ENCODE measurements at regions not wholly inside any gene's neighbourhood (a gene's known extent, or its start where the extent isn't known, plus 50 kb on each side); places are given as distances from the start of the nearest gene placed in this dataset.
"Not testable (repeated sequence)": the region's sequence is repeated elsewhere in the genome, so short reads cannot be mapped to it uniquely, and the experiment has no call there.

DNA sequence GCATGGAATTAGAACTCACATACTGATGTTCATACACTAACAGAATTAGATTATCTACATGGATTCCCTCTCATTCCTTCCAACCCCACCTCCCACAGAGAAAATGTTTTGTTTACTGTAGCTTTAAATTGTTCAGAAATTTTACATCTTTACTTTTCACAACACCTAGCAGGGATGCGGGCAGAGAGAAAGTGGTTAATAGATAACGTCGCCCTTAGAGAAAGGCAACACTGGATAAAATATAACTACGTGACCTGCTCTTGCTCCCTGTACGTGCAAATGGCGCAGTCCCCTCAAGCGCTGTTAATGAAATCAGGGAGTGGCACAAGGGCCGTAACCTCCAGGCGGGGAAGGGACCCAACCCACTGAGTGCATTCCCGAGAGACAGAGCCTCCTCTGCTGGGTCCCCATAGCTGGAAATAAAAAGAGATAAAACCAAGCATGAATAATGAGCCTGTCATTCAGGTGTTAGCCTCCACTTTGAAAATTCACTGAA is 125.3 kb upstream of the DAPK1 start:
- in situ Hi-C loops (cut with HindIII; ENCODE audit: low sequenced_read_pairs): no loop called here
- TF ChIP-seq, protein P1, sequence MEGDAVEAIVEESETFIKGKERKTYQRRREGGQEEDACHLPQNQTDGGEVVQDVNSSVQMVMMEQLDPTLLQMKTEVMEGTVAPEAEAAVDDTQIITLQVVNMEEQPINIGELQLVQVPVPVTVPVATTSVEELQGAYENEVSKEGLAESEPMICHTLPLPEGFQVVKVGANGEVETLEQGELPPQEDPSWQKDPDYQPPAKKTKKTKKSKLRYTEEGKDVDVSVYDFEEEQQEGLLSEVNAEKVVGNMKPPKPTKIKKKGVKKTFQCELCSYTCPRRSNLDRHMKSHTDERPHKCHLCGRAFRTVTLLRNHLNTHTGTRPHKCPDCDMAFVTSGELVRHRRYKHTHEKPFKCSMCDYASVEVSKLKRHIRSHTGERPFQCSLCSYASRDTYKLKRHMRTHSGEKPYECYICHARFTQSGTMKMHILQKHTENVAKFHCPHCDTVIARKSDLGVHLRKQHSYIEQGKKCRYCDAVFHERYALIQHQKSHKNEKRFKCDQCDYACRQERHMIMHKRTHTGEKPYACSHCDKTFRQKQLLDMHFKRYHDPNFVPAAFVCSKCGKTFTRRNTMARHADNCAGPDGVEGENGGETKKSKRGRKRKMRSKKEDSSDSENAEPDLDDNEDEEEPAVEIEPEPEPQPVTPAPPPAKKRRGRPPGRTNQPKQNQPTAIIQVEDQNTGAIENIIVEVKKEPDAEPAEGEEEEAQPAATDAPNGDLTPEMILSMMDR (IDR thresholded peaks at IDR 0.05; ENCODE audit: low read depth, low read length, missing control alignments): no peak
- no peak overlapping the region for H3K4me3 ChIP-seq (ENCODE audit: low read depth, low read length)
- DNase-seq (ENCODE audit: low read depth): no peak

GRCh38 chr9:87374023-87374919 is 123.4 kb upstream of the DAPK1 start:
- H3K4me3 ChIP-seq (ENCODE audit: low read depth, low read length); DNase-seq (ENCODE audit: low read depth); in situ Hi-C loops (cut with HindIII; ENCODE audit: low sequenced_read_pairs): not testable (repeated sequence)

DNA sequence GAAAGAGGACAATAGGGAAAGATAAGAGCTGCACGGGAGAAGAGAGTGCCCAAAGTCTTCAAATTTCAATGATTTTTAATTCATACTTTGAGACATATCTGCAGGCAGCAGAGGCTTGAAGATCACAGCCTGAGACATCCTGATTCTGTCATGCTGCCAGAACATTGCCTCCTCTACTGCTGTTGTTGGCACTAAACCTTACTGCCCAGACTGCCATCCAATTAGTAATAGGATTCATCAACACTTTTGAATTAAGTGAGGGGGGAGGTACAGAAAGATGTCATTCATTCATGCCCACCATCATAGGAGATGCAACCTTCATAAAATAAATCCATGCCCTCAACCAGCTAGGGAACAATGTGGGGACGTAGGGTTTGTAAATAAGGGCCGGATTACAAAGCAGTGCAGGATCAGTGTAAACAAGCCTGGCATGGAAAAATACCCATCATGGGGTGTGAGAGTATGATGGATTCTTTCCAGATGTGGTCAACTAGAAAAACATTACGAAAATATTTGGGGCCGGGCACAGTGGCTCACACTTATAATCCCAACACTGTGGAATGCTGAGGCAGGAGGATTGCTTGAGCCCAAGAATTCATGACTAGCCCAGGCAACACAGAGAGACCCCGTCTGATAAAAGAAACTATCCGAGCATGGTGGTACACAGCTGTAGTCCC is 122.1 kb upstream of the DAPK1 start:
- in situ Hi-C loops (cut with HindIII; ENCODE audit: low sequenced_read_pairs): no loop called here
- no peak overlapping the region for H3K4me3 ChIP-seq (ENCODE audit: low read depth, low read length)
- DNase-seq (ENCODE audit: low read depth): no peak
- TF ChIP-seq, protein P1 (IDR thresholded peaks at IDR 0.05; ENCODE audit: low read depth, low read length, missing control alignments): no peak

DNA sequence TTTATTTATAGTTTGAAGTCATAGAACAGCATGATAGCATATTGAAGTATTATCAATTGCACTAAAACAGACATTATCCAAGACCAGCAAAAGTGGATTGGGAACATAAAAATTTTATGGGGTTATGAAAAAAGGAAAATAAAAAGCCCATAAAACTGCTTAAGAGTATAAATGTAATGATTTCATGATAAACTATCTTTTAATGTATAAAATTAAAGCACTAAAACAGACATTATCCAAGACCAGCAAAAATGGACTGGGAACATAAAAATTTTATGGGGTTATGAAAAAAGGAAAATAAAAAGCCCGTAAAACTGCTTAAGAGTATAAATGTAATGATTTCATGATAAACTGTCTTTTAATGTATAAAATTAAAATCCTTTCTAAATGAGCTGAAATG is 119.0 kb upstream of the DAPK1 start:
- DNase-seq (ENCODE audit: low read depth): no peak
- no peak overlapping the region for H3K4me3 ChIP-seq (ENCODE audit: low read depth, low read length)
- in situ Hi-C loops (cut with HindIII; ENCODE audit: low sequenced_read_pairs): no loop called here
- TF ChIP-seq, protein P1 (IDR thresholded peaks at IDR 0.05; ENCODE audit: low read depth, low read length, missing control alignments): no peak

- no peak for DNase-seq (ENCODE audit: low read depth)
- in situ Hi-C loops (cut with HindIII; ENCODE audit: low sequenced_read_pairs): no loop called here
- TF ChIP-seq, protein P1 (IDR thresholded peaks at IDR 0.05; ENCODE audit: low read depth, low read length, missing control alignments): no peak
- H3K4me3 ChIP-seq (ENCODE audit: low read depth, low read length): no peak overlapping the region
These were observed 118.4 kb upstream of the DAPK1 start for GRCh38 chr9:87379300-87379699.

DNA sequence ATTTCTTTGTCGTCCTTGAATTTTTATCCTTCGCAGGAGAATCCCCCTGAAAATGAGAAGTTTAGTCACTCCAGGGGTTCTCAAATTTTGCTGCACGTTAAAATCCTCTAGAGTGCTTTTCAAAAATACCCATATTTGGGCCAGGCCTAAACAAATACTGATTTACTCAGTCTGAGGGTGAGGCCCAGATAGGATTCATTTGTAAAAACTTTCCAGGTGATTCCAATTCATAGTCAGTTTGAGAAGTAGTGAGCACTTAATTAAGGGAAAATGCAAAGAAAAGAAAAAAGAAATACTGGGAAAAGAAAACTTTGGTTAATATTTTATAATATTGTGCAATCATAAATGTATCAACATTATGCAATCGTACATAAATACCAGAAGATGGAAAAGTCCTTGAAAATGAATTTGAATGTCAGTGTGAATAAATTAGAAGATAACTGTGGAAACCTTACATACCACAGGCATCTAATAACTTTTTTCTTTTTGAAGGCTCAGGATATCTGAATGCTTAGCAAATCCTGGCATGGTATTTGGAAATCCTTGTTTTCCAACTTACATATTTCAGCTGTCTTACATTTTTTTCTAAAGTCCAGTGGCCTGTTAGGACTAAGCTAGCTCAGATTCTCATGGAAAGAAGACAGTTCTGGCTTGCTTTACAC is 116.5 kb upstream of the DAPK1 start:
- in situ Hi-C loops (cut with HindIII; ENCODE audit: low sequenced_read_pairs): no loop called here
- DNase-seq (ENCODE audit: low read depth): peak; percentile 63
- no peak overlapping the region for H3K4me3 ChIP-seq (ENCODE audit: low read depth, low read length)
- TF ChIP-seq, protein P1 (IDR thresholded peaks at IDR 0.05; ENCODE audit: low read depth, low read length, missing control alignments): no peak

Data from astrocyte of the cerebellum (primary cell).